Caco-2 (cell line): ENCODE measurements at regions not wholly inside any gene's neighbourhood (a gene's known extent, or its start where the extent isn't known, plus 50 kb on each side); places are given as distances from the start of the nearest gene placed in this dataset.

Source experiments
- BruUV-seq: library from RNA; stranded (reverse); fragments of 400-500 nt; replicated peaks from 2 replicates; lab custom pipeline; 2021; lab: Mats Ljungman, UMichigan
- CTCF ChIA-PET: fragments of 300-600 bp; sonication (Branson Sonifier 250); formaldehyde crosslinking; loops from one replicate; lab custom pipeline; 2022; ENCODE audit warnings: antibody characterized with exemption; lab: Charles Lee
- POLR2A ChIA-PET: fragments of 300-600 bp; sonication (Branson Sonifier 250); formaldehyde crosslinking; loops from one replicate; lab custom pipeline; 2022; ENCODE audit warnings: antibody characterized with exemption; lab: Charles Lee
- DNase-seq, 2 experiments: peaks; one replicate each; pipeline versions ENCODE4 v3.0.0 to v3.0.0-alpha.2; 2020 to 2022
- H3K27me3 ChIP-seq: replicated peaks from 2 replicates; pipeline ENCODE4 v1.6.0; 2011; ENCODE audit warnings: low read length; ENCODE audit not compliant: control insufficient read depth, insufficient read depth
- H3K36me3 ChIP-seq: 2 replicates; pipeline ENCODE4 v1.5.1; 2011; ENCODE audit warnings: low read length; ENCODE audit not compliant: control insufficient read depth, insufficient read depth
- H3K4me1 ChIP-seq: fragments of 250-450 bp; sonication (Bioruptor Pico); 2 replicates; pipeline ENCODE4 v1.5.1; 2020; ENCODE audit warnings: mild to moderate bottlenecking
- H3K4me3 ChIP-seq: 2 replicates; pipeline ENCODE4 v1.5.1; 2011; ENCODE audit warnings: low read depth, mild to moderate bottlenecking, control low read depth, low read length
- H3K9me3 ChIP-seq: fragments of 250-450 bp; sonication (Bioruptor Pico); 2 replicates; pipeline ENCODE4 v1.5.1; 2020; ENCODE audit warnings: mild to moderate bottlenecking, moderate library complexity
- H3K27ac Mint-ChIP-seq: one replicate; pipeline ENCODE4 v1.8.0; 2022; ENCODE audit warnings: mixed read lengths; ENCODE audit not compliant: unreplicated experiment
- H3K27me3 Mint-ChIP-seq: one replicate; pipeline ENCODE4 v1.8.0; 2022; ENCODE audit warnings: mixed read lengths; ENCODE audit not compliant: insufficient read depth, unreplicated experiment
- H3K36me3 Mint-ChIP-seq: one replicate; pipeline ENCODE4 v1.8.0; 2022; ENCODE audit warnings: mild to moderate bottlenecking, mixed read lengths; ENCODE audit not compliant: insufficient read depth, unreplicated experiment
- H3K4me1 Mint-ChIP-seq: one replicate; pipeline ENCODE4 v1.8.0; 2022; ENCODE audit warnings: low read depth, mixed read lengths; ENCODE audit not compliant: unreplicated experiment
- H3K4me3 Mint-ChIP-seq: one replicate; pipeline ENCODE4 v1.8.0; 2022; ENCODE audit warnings: mild to moderate bottlenecking, moderate library complexity, mixed read lengths; ENCODE audit not compliant: unreplicated experiment
- H3K9me3 Mint-ChIP-seq: one replicate; pipeline ENCODE4 v1.8.0; 2022; ENCODE audit warnings: mixed read lengths; ENCODE audit not compliant: unreplicated experiment
- CTCF ChIP-seq, 2 experiments: fragments of 200-600 bp in 1 of 2; IDR thresholded peaks; 1 replicate in 1 of 2; 2 replicates in 1 of 2; pipeline versions ENCODE4 v1.5.1 to v1.8.0; 2011 to 2022; ENCODE audit warnings: antibody characterized with exemption in 1 of 2, control low read depth in 1 of 2, inconsistent platforms in 1 of 2, low read depth in 1 of 2, low read length in 1 of 2, mild to moderate bottlenecking in 1 of 2, moderate library complexity in 1 of 2; ENCODE audit not compliant: insufficient read depth in 1 of 2, severe bottlenecking in 1 of 2, unreplicated experiment in 1 of 2
- intact Hi-C: fragments of 100-400 bp; cut with micrococcal nuclease; formaldehyde crosslinking; loops from one replicate; pipeline ENCODE4 v1.10.0; 2022; ENCODE audit not compliant: unreplicated experiment

GRCh38 chr3:176933704-176934103, 263.6 kb downstream of the TBL1XR1 start:
- TF ChIP-seq CTCF (IDR thresholded peaks at IDR 0.05; ENCODE audit: insufficient read depth in 1 of 2, low read depth in 1 of 2, low read length in 1 of 2, severe bottlenecking in 1 of 2, unreplicated experiment in 1 of 2): no peak
- DNase-seq: no peak
- Mint-ChIP-seq H3K9me3 (peaks cover 29% of the 10 kb centered on the region), H3K36me3 (no peaks in the 10 kb centered on the region), H3K27ac (no peak overlapping the region), H3K27me3 (no peaks in the 10 kb centered on the region), H3K4me3 (no peak overlapping the region), H3K4me1 (no peaks in the 10 kb centered on the region)
- POLR2A ChIA-PET: no interaction called here
- CTCF ChIA-PET: no interaction called here
- intact Hi-C loops: loop anchor here (10.0 kb wide), 1 partner anchor 1451 kb away; no protein-coding TSS in a partner anchor
- no peaks in the 10 kb centered on the region; the same call in 1 of the 2 replicates for H3K36me3 ChIP-seq
- no peaks in the 10 kb centered on the region for H3K4me1 ChIP-seq
- no peaks in the 10 kb centered on the region for H3K9me3 ChIP-seq
- no peak overlapping the region for H3K4me3 ChIP-seq
- H3K27me3 ChIP-seq: no peaks in the 10 kb centered on the region
- BruUV-seq: no TSS peak

GRCh38 chr3:176932433-176932832, 264.8 kb downstream of the TBL1XR1 start:
- intact Hi-C loops: loop anchor here (10.0 kb wide), 1 partner anchor 1452 kb away; no protein-coding TSS in a partner anchor
- no peak overlapping the region for H3K4me3 Mint-ChIP-seq
- DNase-seq: no peak
- peaks cover 29% of the 10 kb centered on the region for H3K9me3 Mint-ChIP-seq
- no peaks in the 10 kb centered on the region for H3K36me3 Mint-ChIP-seq
- ChIA-PET CTCF (no interaction called here), POLR2A (no interaction called here)
- no TSS peak for BruUV-seq
- TF ChIP-seq CTCF (IDR thresholded peaks at IDR 0.05; ENCODE audit: insufficient read depth in 1 of 2, low read depth in 1 of 2, low read length in 1 of 2, severe bottlenecking in 1 of 2, unreplicated experiment in 1 of 2): no peak
- no peaks in the 10 kb centered on the region for H3K4me1 ChIP-seq
- H3K27me3 ChIP-seq: no peaks in the 10 kb centered on the region
- no peaks in the 10 kb centered on the region for H3K27me3 Mint-ChIP-seq
- H3K36me3 ChIP-seq: no peaks in the 10 kb centered on the region; the same call in 1 of the 2 replicates
- no peaks in the 10 kb centered on the region for H3K4me1 Mint-ChIP-seq
- H3K9me3 ChIP-seq: no peaks in the 10 kb centered on the region
- no peak overlapping the region for H3K4me3 ChIP-seq
- no peak overlapping the region for H3K27ac Mint-ChIP-seq

GRCh38 chr3:176931991-176932390, 265.3 kb downstream of the TBL1XR1 start:
- H3K27ac Mint-ChIP-seq: no peak overlapping the region
- no peaks in the 10 kb centered on the region for H3K27me3 Mint-ChIP-seq
- no peaks in the 10 kb centered on the region for H3K36me3 Mint-ChIP-seq
- no peak for TF ChIP-seq CTCF (IDR thresholded peaks at IDR 0.05; ENCODE audit: insufficient read depth in 1 of 2, low read depth in 1 of 2, low read length in 1 of 2, severe bottlenecking in 1 of 2, unreplicated experiment in 1 of 2)
- Histone ChIP-seq H3K4me1 (no peaks in the 10 kb centered on the region), H3K36me3 (no peaks in the 10 kb centered on the region; the same call in 1 of the 2 replicates), H3K4me3 (no peak overlapping the region), H3K27me3 (no peaks in the 10 kb centered on the region), H3K9me3 (no peaks in the 10 kb centered on the region)
- H3K4me1 Mint-ChIP-seq: no peaks in the 10 kb centered on the region
- ChIA-PET POLR2A (no interaction called here), CTCF (no interaction called here)
- no TSS peak for BruUV-seq
- intact Hi-C loops: loop anchor here (10.0 kb wide), 1 partner anchor 1453 kb away; no protein-coding TSS in a partner anchor
- DNase-seq: no peak
- no peak overlapping the region for H3K4me3 Mint-ChIP-seq
- peaks cover 29% of the 10 kb centered on the region for H3K9me3 Mint-ChIP-seq
